RWPE1 (cell line): ENCODE measurements at regions not wholly inside any gene's neighbourhood (a gene's known extent, or its start where the extent isn't known, plus 50 kb on each side); places are given as distances from the start of the nearest gene placed in this dataset.
"Not testable (repeated sequence)": the region's sequence is repeated elsewhere in the genome, so short reads cannot be mapped to it uniquely, and the experiment has no call there.

ENCODE experiments used
- CTCF ChIA-PET: fragments of 350-600 bp; sonication (Branson Sonifier 250); formaldehyde crosslinking; extraction: SDS; loops from one replicate; lab custom pipeline; 2021; lab: Yijun Ruan, JAX
- POLR2A ChIA-PET: fragments of 400-600 bp; formaldehyde crosslinking; extraction: SDS; loops from one replicate; lab custom pipeline; 2020; ENCODE audit warnings: antibody characterized with exemption; ENCODE audit not compliant: low non-redundant PET; lab: Yijun Ruan, JAX
- DNase-seq: peaks from one replicate; pipeline ENCODE4 v3.0.0; 2012; ENCODE audit warnings: low spot score
- H3K27ac ChIP-seq: fragments of 450-650 bp; 2 replicates; pipeline ENCODE4 v1.5.1; 2017
- TF ChIP-seq, protein P1 (sequence below): fragments of 450-650 bp; conservative IDR thresholded peaks from 2 replicates; pipeline ENCODE4 v1.5.1; 2017; ENCODE audit warnings: low read depth, mild to moderate bottlenecking

GRCh38 chr2:175793648-175794047 lies 208.4 kb downstream of the LNPK start:
- DNase-seq: no peak
- TF ChIP-seq, protein P1, sequence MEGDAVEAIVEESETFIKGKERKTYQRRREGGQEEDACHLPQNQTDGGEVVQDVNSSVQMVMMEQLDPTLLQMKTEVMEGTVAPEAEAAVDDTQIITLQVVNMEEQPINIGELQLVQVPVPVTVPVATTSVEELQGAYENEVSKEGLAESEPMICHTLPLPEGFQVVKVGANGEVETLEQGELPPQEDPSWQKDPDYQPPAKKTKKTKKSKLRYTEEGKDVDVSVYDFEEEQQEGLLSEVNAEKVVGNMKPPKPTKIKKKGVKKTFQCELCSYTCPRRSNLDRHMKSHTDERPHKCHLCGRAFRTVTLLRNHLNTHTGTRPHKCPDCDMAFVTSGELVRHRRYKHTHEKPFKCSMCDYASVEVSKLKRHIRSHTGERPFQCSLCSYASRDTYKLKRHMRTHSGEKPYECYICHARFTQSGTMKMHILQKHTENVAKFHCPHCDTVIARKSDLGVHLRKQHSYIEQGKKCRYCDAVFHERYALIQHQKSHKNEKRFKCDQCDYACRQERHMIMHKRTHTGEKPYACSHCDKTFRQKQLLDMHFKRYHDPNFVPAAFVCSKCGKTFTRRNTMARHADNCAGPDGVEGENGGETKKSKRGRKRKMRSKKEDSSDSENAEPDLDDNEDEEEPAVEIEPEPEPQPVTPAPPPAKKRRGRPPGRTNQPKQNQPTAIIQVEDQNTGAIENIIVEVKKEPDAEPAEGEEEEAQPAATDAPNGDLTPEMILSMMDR: no peak
- ChIA-PET CTCF (no interaction called here), POLR2A (no interaction called here)
- H3K27ac ChIP-seq: no peak overlapping the region

DNA sequence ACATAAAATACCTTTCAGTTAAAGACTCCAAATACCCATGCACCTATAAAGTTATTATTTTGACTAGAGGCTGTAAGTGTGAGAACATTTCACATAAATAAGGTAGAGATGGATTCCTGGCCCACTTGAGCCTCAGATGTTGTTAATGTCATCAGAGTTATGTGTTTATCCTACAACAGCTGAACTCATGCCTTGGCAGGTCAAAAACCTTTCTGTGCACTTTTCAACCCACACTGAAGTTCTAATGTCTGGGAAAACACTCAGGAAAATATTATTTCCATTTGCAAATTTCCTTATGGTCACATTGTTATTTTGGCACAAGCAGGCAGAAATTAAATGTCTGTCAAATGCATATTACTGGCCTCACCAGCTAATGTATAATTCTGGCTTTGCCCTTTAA lies 209.2 kb downstream of the LNPK start:
- POLR2A ChIA-PET: no interaction called here
- no peak overlapping the region for H3K27ac ChIP-seq
- CTCF ChIA-PET: no interaction called here
- TF ChIP-seq, protein P1: no peak
- DNase-seq: no peak

DNA sequence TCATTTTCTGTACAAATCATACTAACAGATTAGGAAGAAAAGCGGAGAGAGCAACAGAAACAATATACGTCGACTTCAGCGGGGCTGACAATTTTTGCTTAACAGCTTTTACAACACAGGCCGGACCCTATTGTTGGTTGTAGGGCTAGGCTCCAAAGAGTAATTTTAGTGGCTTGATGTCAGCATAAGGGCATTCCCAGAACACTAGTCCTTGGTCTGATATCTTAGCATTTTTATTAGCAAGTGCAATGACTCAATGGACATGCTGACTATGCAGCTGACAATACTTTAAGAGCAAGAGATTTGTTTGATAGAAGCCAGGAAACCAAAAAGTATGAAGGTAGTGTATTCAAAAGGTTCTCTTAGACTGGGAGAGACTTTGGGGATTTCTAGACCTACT lies 209.9 kb downstream of the LNPK start:
- DNase-seq: no peak
- POLR2A ChIA-PET: no interaction called here
- CTCF ChIA-PET: no interaction called here
- TF ChIP-seq, protein P1: no peak
- H3K27ac ChIP-seq: no peak overlapping the region

DNA sequence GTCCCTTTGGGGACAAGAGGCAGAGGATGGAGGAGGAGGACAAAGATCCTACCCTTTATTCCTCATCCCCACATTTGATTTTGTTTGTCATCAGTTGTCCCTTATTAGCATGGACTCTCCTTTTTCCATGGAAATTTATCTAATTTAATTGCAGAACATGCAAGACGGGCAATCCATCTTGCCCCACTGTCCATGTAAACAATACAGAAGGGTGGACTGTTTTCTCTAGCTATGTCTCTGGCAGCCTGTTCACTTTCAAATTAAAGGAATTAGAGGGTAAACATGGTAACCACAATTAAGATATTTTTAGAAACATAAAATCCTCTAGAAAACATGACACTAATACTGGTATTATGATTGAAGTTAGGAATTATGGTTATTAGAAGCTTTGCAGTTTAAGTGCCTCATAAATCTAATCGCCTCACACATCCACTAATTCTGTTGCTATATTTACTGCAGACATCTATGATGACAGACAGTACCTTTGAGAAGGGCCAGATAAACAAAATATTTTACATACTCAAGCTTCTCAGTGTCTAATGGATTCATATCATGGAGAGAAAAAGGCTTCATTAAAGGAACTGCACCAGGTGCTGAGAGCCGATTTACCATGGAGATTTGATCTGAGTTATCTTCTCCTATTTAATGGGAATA lies 215.5 kb downstream of the LNPK start:
- TF ChIP-seq, protein P1: no peak
- no peak overlapping the region for H3K27ac ChIP-seq
- ChIA-PET CTCF (no interaction called here), POLR2A (no interaction called here)
- DNase-seq: no peak

GRCh38 chr2:175777337-175777736 lies 224.7 kb downstream of the LNPK start:
- POLR2A ChIA-PET, H3K27ac ChIP-seq, DNase-seq, CTCF ChIA-PET: not testable (repeated sequence)

DNA sequence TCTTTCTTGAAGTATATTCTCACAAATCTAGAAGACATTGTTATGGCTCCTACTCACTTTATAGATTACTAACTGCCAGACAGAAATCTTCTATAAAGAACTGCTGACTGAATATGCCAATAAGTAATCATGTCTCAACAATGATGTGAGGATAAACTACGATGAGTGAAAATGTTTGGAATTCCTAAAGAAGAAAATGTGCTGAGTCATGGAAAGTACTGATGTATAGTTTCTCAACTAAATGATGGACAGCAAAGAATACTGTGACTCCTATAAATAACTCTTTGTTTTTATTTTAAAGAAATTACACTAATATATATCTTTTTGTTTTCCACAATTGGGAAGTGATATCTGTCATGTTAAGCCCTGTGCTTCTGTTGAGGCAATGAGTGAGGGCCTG lies 232.9 kb downstream of the LNPK start:
- DNase-seq: peak; percentile 6
- H3K27ac ChIP-seq: no peak overlapping the region
- TF ChIP-seq, protein P1: no peak
- POLR2A ChIA-PET: no interaction called here
- CTCF ChIA-PET: interaction anchor here (0.6 kb wide), 1 partner anchor 729 kb away, joined by 3 read pairs; no protein-coding TSS in a partner anchor

GRCh38 chr2:175766880-175767279 lies 235.2 kb downstream of the LNPK start:
- no peak overlapping the region for H3K27ac ChIP-seq
- no peak for DNase-seq
- ChIA-PET POLR2A (no interaction called here), CTCF (interaction anchor here (0.6 kb wide), 1 partner anchor 1837 kb away, joined by 3 read pairs; no protein-coding TSS in a partner anchor)
- TF ChIP-seq, protein P1: no peak
